IgD-negative memory B cell (primary cell): ENCODE measurements at regions not wholly inside any gene's neighbourhood (a gene's known extent, or its start where the extent isn't known, plus 50 kb on each side); places are given as distances from the start of the nearest gene placed in this dataset.

Experiments used
- H3K27ac Mint-ChIP-seq, 3 donors: one replicate each; pipeline ENCODE4 v1.8.0; 2020 to 2022; ENCODE audit warnings: mild to moderate bottlenecking in 3 of 3, mixed read lengths in 3 of 3, moderate library complexity in 1 of 3
- H3K27me3 Mint-ChIP-seq: one replicate; pipeline ENCODE4 v1.8.0; 2021; ENCODE audit warnings: mixed read lengths
- H3K36me3 Mint-ChIP-seq: one replicate; pipeline ENCODE4 v1.8.0; 2020; ENCODE audit warnings: mild to moderate bottlenecking, mixed read lengths
- H3K4me1 Mint-ChIP-seq, 3 donors: one replicate each; pipeline ENCODE4 v1.8.0; 2020 to 2022; ENCODE audit warnings: mixed read lengths in 3 of 3, mild to moderate bottlenecking in 1 of 3
- H3K4me3 Mint-ChIP-seq, 4 donors: one replicate each; pipeline ENCODE4 v1.8.0; 2020 to 2022; ENCODE audit warnings: mild to moderate bottlenecking in 4 of 4, mixed read lengths in 4 of 4, moderate library complexity in 3 of 4
- H3K9me3 Mint-ChIP-seq, 3 donors: one replicate each; pipeline ENCODE4 v1.8.0; 2020 to 2021; ENCODE audit warnings: mixed read lengths in 3 of 3, mild to moderate bottlenecking in 1 of 3

- peaks cover 0 to 2% (median 0%) of the 10 kb centered on the region in 3 donors for H3K9me3 Mint-ChIP-seq
- no peaks in the 10 kb centered on the region for H3K36me3 Mint-ChIP-seq
- no peak overlapping the region for H3K27ac Mint-ChIP-seq
- no peak overlapping the region for H3K4me3 Mint-ChIP-seq
- no peaks in the 10 kb centered on the region for H3K4me1 Mint-ChIP-seq
- H3K27me3 Mint-ChIP-seq, result no peaks in the 10 kb centered on the region
Observed at GRCh38 chr2:239695106-239695727, 294.4 kb upstream of the HDAC4 start.

GRCh38 chr2:239694487-239694886, 293.7 kb upstream of the HDAC4 start:
- Mint-ChIP-seq H3K27ac (no peak overlapping the region), H3K36me3 (no peaks in the 10 kb centered on the region), H3K4me3 (no peak overlapping the region), H3K27me3 (no peaks in the 10 kb centered on the region), H3K4me1 (no peaks in the 10 kb centered on the region), H3K9me3 (peaks cover 0 to 2% (median 0%) of the 10 kb centered on the region in 3 donors)

GRCh38 chr2:239693761-239694415, 293.1 kb upstream of the HDAC4 start:
- peaks cover 0 to 2% (median 0%) of the 10 kb centered on the region in 3 donors for H3K9me3 Mint-ChIP-seq
- H3K4me1 Mint-ChIP-seq, result no peaks in the 10 kb centered on the region
- H3K36me3 Mint-ChIP-seq, result no peaks in the 10 kb centered on the region
- no peak overlapping the region for H3K4me3 Mint-ChIP-seq
- H3K27ac Mint-ChIP-seq, result no peak overlapping the region
- H3K27me3 Mint-ChIP-seq, result no peaks in the 10 kb centered on the region

- Mint-ChIP-seq H3K27ac (no peak overlapping the region), H3K4me3 (no peak overlapping the region), H3K9me3 (peaks cover 0 to 2% (median 0%) of the 10 kb centered on the region in 3 donors), H3K36me3 (no peaks in the 10 kb centered on the region), H3K4me1 (no peaks in the 10 kb centered on the region), H3K27me3 (peaks cover under 1% of the 10 kb centered on the region)
Observed at GRCh38 chr2:239693330-239693729, 292.5 kb upstream of the HDAC4 start.

- H3K27ac Mint-ChIP-seq, result no peak overlapping the region
- H3K4me3 Mint-ChIP-seq, result no peak overlapping the region
- peaks cover 3% of the 10 kb centered on the region for H3K27me3 Mint-ChIP-seq
- H3K9me3 Mint-ChIP-seq, result no peaks in the 10 kb centered on the region
- no peaks in the 10 kb centered on the region for H3K36me3 Mint-ChIP-seq
- H3K4me1 Mint-ChIP-seq, result no peaks in the 10 kb centered on the region
Observed at GRCh38 chr2:239692919-239693318, 292.1 kb upstream of the HDAC4 start.

- no peak overlapping the region for H3K27ac Mint-ChIP-seq
- H3K4me3 Mint-ChIP-seq, result no peak overlapping the region
- no peaks in the 10 kb centered on the region for H3K9me3 Mint-ChIP-seq
- H3K4me1 Mint-ChIP-seq, result no peaks in the 10 kb centered on the region
- no peaks in the 10 kb centered on the region for H3K36me3 Mint-ChIP-seq
- H3K27me3 Mint-ChIP-seq, result peaks cover 4% of the 10 kb centered on the region
Observed at GRCh38 chr2:239692362-239692851, 291.6 kb upstream of the HDAC4 start.

- Mint-ChIP-seq H3K36me3 (no peaks in the 10 kb centered on the region), H3K4me3 (no peak overlapping the region), H3K9me3 (no peaks in the 10 kb centered on the region), H3K27ac (no peak overlapping the region), H3K4me1 (no peaks in the 10 kb centered on the region), H3K27me3 (peaks cover 8% of the 10 kb centered on the region)
Observed at GRCh38 chr2:239691720-239692119, 290.9 kb upstream of the HDAC4 start.

GRCh38 chr2:239690651-239691631, 290.1 kb upstream of the HDAC4 start:
- H3K27ac Mint-ChIP-seq, result no peak overlapping the region

GRCh38 chr2:239689985-239690384, 289.2 kb upstream of the HDAC4 start:
- no peak overlapping the region for H3K27ac Mint-ChIP-seq
- no peaks in the 10 kb centered on the region for H3K9me3 Mint-ChIP-seq
- no peaks in the 10 kb centered on the region for H3K4me1 Mint-ChIP-seq
- no peaks in the 10 kb centered on the region for H3K36me3 Mint-ChIP-seq
- H3K4me3 Mint-ChIP-seq, result no peak overlapping the region
- H3K27me3 Mint-ChIP-seq, result peaks cover 8% of the 10 kb centered on the region

More at GRCh38 chr2:239690651-239691631, 290.1 kb upstream of the HDAC4 start:
- H3K9me3 Mint-ChIP-seq, result no peaks in the 10 kb centered on the region
- H3K4me3 Mint-ChIP-seq, result no peak overlapping the region
- H3K36me3 Mint-ChIP-seq, result no peaks in the 10 kb centered on the region
- peaks cover 8% of the 10 kb centered on the region for H3K27me3 Mint-ChIP-seq
- H3K4me1 Mint-ChIP-seq, result no peaks in the 10 kb centered on the region

GRCh38 chr2:239689410-239689809, 288.6 kb upstream of the HDAC4 start:
- Mint-ChIP-seq H3K36me3 (no peaks in the 10 kb centered on the region), H3K9me3 (no peaks in the 10 kb centered on the region), H3K27ac (no peak overlapping the region), H3K4me3 (no peak overlapping the region), H3K4me1 (no peaks in the 10 kb centered on the region), H3K27me3 (peaks cover 10% of the 10 kb centered on the region)

GRCh38 chr2:239688840-239689239, 288.0 kb upstream of the HDAC4 start:
- no peaks in the 10 kb centered on the region for H3K9me3 Mint-ChIP-seq
- no peak overlapping the region for H3K4me3 Mint-ChIP-seq
- no peaks in the 10 kb centered on the region for H3K4me1 Mint-ChIP-seq
- H3K36me3 Mint-ChIP-seq, result no peaks in the 10 kb centered on the region
- no peak overlapping the region for H3K27ac Mint-ChIP-seq
- peaks cover 11% of the 10 kb centered on the region for H3K27me3 Mint-ChIP-seq

GRCh38 chr2:239688122-239688681, 287.4 kb upstream of the HDAC4 start:
- Mint-ChIP-seq H3K36me3 (no peaks in the 10 kb centered on the region), H3K27me3 (peaks cover 11% of the 10 kb centered on the region), H3K9me3 (no peaks in the 10 kb centered on the region), H3K4me1 (no peaks in the 10 kb centered on the region), H3K4me3 (no peak overlapping the region), H3K27ac (no peak overlapping the region)

- Mint-ChIP-seq H3K27me3 (peaks cover 14% of the 10 kb centered on the region), H3K36me3 (no peaks in the 10 kb centered on the region), H3K27ac (no peak overlapping the region), H3K4me3 (no peak overlapping the region), H3K9me3 (peaks cover 0 to 5% (median 0%) of the 10 kb centered on the region in 3 donors), H3K4me1 (no peaks in the 10 kb centered on the region)
Observed at GRCh38 chr2:239687441-239687840, 286.6 kb upstream of the HDAC4 start.

GRCh38 chr2:239685965-239686364, 285.1 kb upstream of the HDAC4 start:
- H3K27ac Mint-ChIP-seq, result no peak overlapping the region
- no peak overlapping the region for H3K4me3 Mint-ChIP-seq
- peaks cover 14% of the 10 kb centered on the region for H3K27me3 Mint-ChIP-seq
- H3K36me3 Mint-ChIP-seq, result no peaks in the 10 kb centered on the region
- H3K4me1 Mint-ChIP-seq, result no peaks in the 10 kb centered on the region
- H3K9me3 Mint-ChIP-seq, result peaks cover 0 to 5% (median 2%) of the 10 kb centered on the region in 3 donors

- Mint-ChIP-seq H3K4me1 (no peaks in the 10 kb centered on the region), H3K36me3 (no peaks in the 10 kb centered on the region), H3K4me3 (no peak overlapping the region), H3K27me3 (peaks cover 14% of the 10 kb centered on the region), H3K27ac (no peak overlapping the region), H3K9me3 (peaks cover 0 to 8% (median 2%) of the 10 kb centered on the region in 3 donors)
Observed at GRCh38 chr2:239685556-239685955, 284.7 kb upstream of the HDAC4 start.
